ENCODE measurements at regions not wholly inside any gene's neighbourhood (a gene's known extent, or its start where the extent isn't known, plus 50 kb on each side); places are given as distances from the start of the nearest gene placed in this dataset.

- DNase-seq (ENCODE audit: low spot score in 2 of 2) = no peak
- H3K27me3 ChIP-seq = no peaks in the 10 kb centered on the region
- no peak overlapping the region for H3K27ac ChIP-seq
- no peaks in the 10 kb centered on the region for H3K4me1 ChIP-seq
- no peak for TF ChIP-seq CTCF (IDR thresholded peaks at IDR 0.05)
- intact Hi-C loops (cut with DNase I) = no loop called here
- no peak overlapping the region for H3K4me3 ChIP-seq
- no peaks in the 10 kb centered on the region for H3K36me3 ChIP-seq
- no peaks in the 10 kb centered on the region for H3K9me3 ChIP-seq
These were observed 581.2 kb downstream of the PTPRC start for GRCh38 chr1:199220031-199220430.

GRCh38 chr1:199221371-199222150, 582.7 kb downstream of the PTPRC start:
- no peak overlapping the region for H3K4me3 ChIP-seq
- H3K36me3 ChIP-seq = no peaks in the 10 kb centered on the region
- intact Hi-C loops (cut with DNase I) = no loop called here
- no peaks in the 10 kb centered on the region for H3K27me3 ChIP-seq
- no peak for DNase-seq (ENCODE audit: low spot score in 2 of 2)
- H3K4me1 ChIP-seq = no peaks in the 10 kb centered on the region
- TF ChIP-seq CTCF (IDR thresholded peaks at IDR 0.05) = no peak
- H3K27ac ChIP-seq = no peak overlapping the region
- no peaks in the 10 kb centered on the region for H3K9me3 ChIP-seq

GRCh38 chr1:199223936-199224335, 585.1 kb downstream of the PTPRC start:
- H3K36me3 ChIP-seq = no peaks in the 10 kb centered on the region

DNA sequence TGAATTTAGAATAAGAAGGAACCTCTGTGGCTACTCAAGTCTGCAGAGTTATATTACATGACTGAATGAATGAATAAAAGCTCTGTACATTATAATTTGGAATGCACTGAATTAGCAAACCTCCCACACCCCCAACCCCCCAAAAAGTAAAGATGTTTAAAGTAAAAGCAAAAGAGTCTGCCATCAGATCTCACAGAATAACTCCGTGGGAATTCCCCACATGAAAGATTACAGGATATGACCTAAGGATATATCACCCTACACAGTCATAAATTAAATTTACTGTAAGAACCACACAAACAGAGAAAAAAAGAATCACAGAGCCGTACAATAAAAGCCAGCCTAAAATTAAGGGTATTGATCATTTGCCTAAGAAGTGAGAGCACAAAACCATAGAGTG, 587.3 kb downstream of the PTPRC start:
- TF ChIP-seq CTCF (IDR thresholded peaks at IDR 0.05) = no peak

More at GRCh38 chr1:199223936-199224335, 585.1 kb downstream of the PTPRC start:
- Histone ChIP-seq H3K27me3 (no peaks in the 10 kb centered on the region), H3K27ac (no peak overlapping the region), H3K4me3 (no peak overlapping the region), H3K9me3 (no peaks in the 10 kb centered on the region), H3K4me1 (no peaks in the 10 kb centered on the region)
- intact Hi-C loops (cut with DNase I) = no loop called here
- no peak for TF ChIP-seq CTCF (IDR thresholded peaks at IDR 0.05)
- no peak for DNase-seq (ENCODE audit: low spot score in 2 of 2)

GRCh38 chr1:199242147-199242546, 603.3 kb downstream of the PTPRC start:
- Histone ChIP-seq H3K4me1 (no peaks in the 10 kb centered on the region), H3K9me3 (no peaks in the 10 kb centered on the region), H3K4me3 (no peak overlapping the region), H3K36me3 (no peaks in the 10 kb centered on the region), H3K27me3 (no peaks in the 10 kb centered on the region), H3K27ac (no peak overlapping the region)
- DNase-seq (ENCODE audit: low spot score in 2 of 2) = no peak
- intact Hi-C loops (cut with DNase I) = no loop called here
- no peak for TF ChIP-seq CTCF (IDR thresholded peaks at IDR 0.05)

More for the DNA sequence above, 587.3 kb downstream of the PTPRC start:
- Histone ChIP-seq H3K4me1 (no peaks in the 10 kb centered on the region), H3K36me3 (no peaks in the 10 kb centered on the region), H3K4me3 (no peak overlapping the region), H3K9me3 (no peaks in the 10 kb centered on the region), H3K27ac (no peak overlapping the region), H3K27me3 (no peaks in the 10 kb centered on the region)
- no peak for DNase-seq (ENCODE audit: low spot score in 2 of 2)
- intact Hi-C loops (cut with DNase I) = no loop called here

Data from ascending aorta (tissue), 2 donors.